ENCODE measurements at regions not wholly inside any gene's neighbourhood (a gene's known extent, or its start where the extent isn't known, plus 50 kb on each side); places are given as distances from the start of the nearest gene placed in this dataset.

GRCh38 chr5:9888501-9888901 lies 258.4 kb upstream of the TAS2R1 start:
- no peak for DNase-seq (ENCODE audit: low read depth)
- TF ChIP-seq CTCF (IDR thresholded peaks at IDR 0.05; ENCODE audit: insufficient read depth, low read depth, low read length, missing control alignments): no peak
- no peak overlapping the region for H3K4me3 ChIP-seq (ENCODE audit: low read depth, low read length)

- no peak for DNase-seq (ENCODE audit: low read depth)
- TF ChIP-seq CTCF (IDR thresholded peaks at IDR 0.05; ENCODE audit: insufficient read depth, low read depth, low read length, missing control alignments): no peak
- no peak overlapping the region for H3K4me3 ChIP-seq (ENCODE audit: low read depth, low read length)
Observed at GRCh38 chr5:9885164-9885563, 255.0 kb upstream of the TAS2R1 start.

- no peak overlapping the region for H3K4me3 ChIP-seq (ENCODE audit: low read depth, low read length)
- no peak for TF ChIP-seq CTCF (IDR thresholded peaks at IDR 0.05; ENCODE audit: insufficient read depth, low read depth, low read length, missing control alignments)
Observed at GRCh38 chr5:9878206-9878605, 248.1 kb upstream of the TAS2R1 start.

GRCh38 chr5:9877488-9877887 lies 247.3 kb upstream of the TAS2R1 start:
- TF ChIP-seq CTCF (IDR thresholded peaks at IDR 0.05; ENCODE audit: insufficient read depth, low read depth, low read length, missing control alignments): no peak
- DNase-seq (ENCODE audit: low read depth): no peak
- no peak overlapping the region for H3K4me3 ChIP-seq (ENCODE audit: low read depth, low read length)

More at GRCh38 chr5:9878206-9878605, 248.1 kb upstream of the TAS2R1 start:
- no peak for DNase-seq (ENCODE audit: low read depth)

GRCh38 chr5:9876451-9876850 lies 246.3 kb upstream of the TAS2R1 start:
- H3K4me3 ChIP-seq (ENCODE audit: low read depth, low read length): no peak overlapping the region
- TF ChIP-seq CTCF (IDR thresholded peaks at IDR 0.05; ENCODE audit: insufficient read depth, low read depth, low read length, missing control alignments): no peak
- no peak for DNase-seq (ENCODE audit: low read depth)

GRCh38 chr5:9869616-9870288 lies 239.6 kb upstream of the TAS2R1 start:
- TF ChIP-seq CTCF (IDR thresholded peaks at IDR 0.05; ENCODE audit: insufficient read depth, low read depth, low read length, missing control alignments): no peak
- no peak overlapping the region for H3K4me3 ChIP-seq (ENCODE audit: low read depth, low read length)
- no peak for DNase-seq (ENCODE audit: low read depth)

- DNase-seq (ENCODE audit: low read depth): no peak
- TF ChIP-seq CTCF (IDR thresholded peaks at IDR 0.05; ENCODE audit: insufficient read depth, low read depth, low read length, missing control alignments): no peak
- no peak overlapping the region for H3K4me3 ChIP-seq (ENCODE audit: low read depth, low read length)
Observed at GRCh38 chr5:9865574-9865973, 235.4 kb upstream of the TAS2R1 start.
